NOMO-1 (cell line): ENCODE measurements at regions not wholly inside any gene's neighbourhood (a gene's known extent, or its start where the extent isn't known, plus 50 kb on each side); places are given as distances from the start of the nearest gene placed in this dataset.

ENCODE experiments used
- DNase-seq, 2 experiments: peaks; one replicate each; lab custom pipeline; 2025; ENCODE audit not compliant: unreplicated experiment in 2 of 2; lab: John Stamatoyannopoulos, UW

GRCh38 chr6:157769776-157770426 lies 53.1 kb upstream of the SNX9 start:
- no peak for DNase-seq

- DNase-seq, result no peak
Observed at GRCh38 chr6:157770946-157771345, 52.1 kb upstream of the SNX9 start.

- DNase-seq, result no peak
Observed at GRCh38 chr6:157772820-157773219, 50.2 kb upstream of the SNX9 start.
